ENCODE measurements at regions not wholly inside any gene's neighbourhood (a gene's known extent, or its start where the extent isn't known, plus 50 kb on each side); places are given as distances from the start of the nearest gene placed in this dataset.

DNA sequence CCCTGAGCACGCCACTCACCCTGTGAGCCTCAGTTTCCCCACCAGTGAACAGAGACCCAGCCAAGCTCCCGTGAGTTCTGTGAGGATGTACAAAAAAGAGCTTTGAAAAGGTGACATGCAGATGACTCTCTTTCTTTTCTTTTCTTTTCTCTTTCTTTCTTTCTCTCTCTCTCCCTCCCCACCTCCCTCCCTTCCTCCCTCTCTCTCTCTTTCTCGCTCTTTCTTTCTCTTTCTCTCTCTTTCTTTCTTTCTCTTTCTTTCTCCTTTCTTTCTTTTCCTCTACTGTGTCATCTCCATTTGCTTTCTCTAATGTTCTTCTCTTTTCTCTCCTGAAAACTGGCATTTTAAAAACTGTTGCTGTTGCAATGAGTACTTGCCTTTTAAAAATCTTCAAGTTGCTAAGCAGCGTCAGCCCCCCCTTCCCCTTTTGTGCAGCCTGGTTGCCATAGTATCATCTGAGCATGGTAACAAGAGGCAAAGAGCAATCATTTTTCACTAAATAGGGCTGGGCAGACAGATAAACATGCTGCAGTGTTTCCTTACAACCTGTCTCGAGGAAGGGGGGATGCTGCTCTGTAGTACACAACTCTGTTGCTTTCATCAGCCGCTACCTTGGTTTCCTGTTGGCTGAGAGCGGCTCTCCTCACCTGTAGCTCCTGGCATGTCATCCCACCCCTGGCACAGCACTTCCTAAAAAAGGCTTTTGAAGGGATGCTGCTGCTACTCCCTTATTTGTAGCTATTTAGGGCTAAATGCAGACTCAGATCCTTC is 108.7 kb upstream of the MBNL2 start:
- no TSS peak for BruUV-seq (replicated peaks)
- H3K4me2 ChIP-seq (ENCODE audit: low read length) = no peak overlapping the region
- H3F3A ChIP-seq (ENCODE audit: low read length, unreplicated experiment) = no peaks in the 10 kb centered on the region
- POLR2A ChIA-PET (ENCODE audit: unreplicated experiment) = no interaction called here
- no peaks in the 10 kb centered on the region for H3K27me3 ChIP-seq (ENCODE audit: low read length)
- no peaks in the 10 kb centered on the region for H3K79me2 ChIP-seq (ENCODE audit: low read length)
- H3K36me3 ChIP-seq (ENCODE audit: low read depth, low read length) = no peaks in the 10 kb centered on the region
- H3K4me1 ChIP-seq (ENCODE audit: insufficient read depth, low read length) = peaks cover 22% of the 10 kb centered on the region
- no peak overlapping the region for H3K9ac ChIP-seq (ENCODE audit: low read length)
- ATAC-seq (no peak), DNase-seq (no peak)
- CTCF ChIA-PET = interaction anchor here (1.1 kb wide), 1 partner anchor 109 kb away, joined by 3 read pairs; the partner anchor contains the start of gene MBNL2
- no peak overlapping the region for H3K27ac ChIP-seq (ENCODE audit: low read length)
- H3K4me3 ChIP-seq (ENCODE audit: low read length) = no peak overlapping the region
- no peaks in the 10 kb centered on the region for H4K20me1 ChIP-seq (ENCODE audit: low read length)
- no peak overlapping the region for H2AFZ ChIP-seq (ENCODE audit: low read length)
- TF ChIP-seq, protein P1, sequence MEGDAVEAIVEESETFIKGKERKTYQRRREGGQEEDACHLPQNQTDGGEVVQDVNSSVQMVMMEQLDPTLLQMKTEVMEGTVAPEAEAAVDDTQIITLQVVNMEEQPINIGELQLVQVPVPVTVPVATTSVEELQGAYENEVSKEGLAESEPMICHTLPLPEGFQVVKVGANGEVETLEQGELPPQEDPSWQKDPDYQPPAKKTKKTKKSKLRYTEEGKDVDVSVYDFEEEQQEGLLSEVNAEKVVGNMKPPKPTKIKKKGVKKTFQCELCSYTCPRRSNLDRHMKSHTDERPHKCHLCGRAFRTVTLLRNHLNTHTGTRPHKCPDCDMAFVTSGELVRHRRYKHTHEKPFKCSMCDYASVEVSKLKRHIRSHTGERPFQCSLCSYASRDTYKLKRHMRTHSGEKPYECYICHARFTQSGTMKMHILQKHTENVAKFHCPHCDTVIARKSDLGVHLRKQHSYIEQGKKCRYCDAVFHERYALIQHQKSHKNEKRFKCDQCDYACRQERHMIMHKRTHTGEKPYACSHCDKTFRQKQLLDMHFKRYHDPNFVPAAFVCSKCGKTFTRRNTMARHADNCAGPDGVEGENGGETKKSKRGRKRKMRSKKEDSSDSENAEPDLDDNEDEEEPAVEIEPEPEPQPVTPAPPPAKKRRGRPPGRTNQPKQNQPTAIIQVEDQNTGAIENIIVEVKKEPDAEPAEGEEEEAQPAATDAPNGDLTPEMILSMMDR (conservative IDR thresholded peaks at IDR 0.05; ENCODE audit: low read depth, low read length) = no peak
- TF ChIP-seq EZH2phosphoT487 (IDR thresholded peaks at IDR 0.05; ENCODE audit: borderline replicate concordance, low read length) (no peak), EZH2 (IDR thresholded peaks at IDR 0.05; ENCODE audit: low read length, unreplicated experiment) (no peak)
- H3K9me3 ChIP-seq (ENCODE audit: low read length) = no peaks in the 10 kb centered on the region
- H3K9me2 ChIP-seq (replicated peaks; ENCODE audit: low read length) = no peaks in the 10 kb centered on the region
- intact Hi-C loops (cut with micrococcal nuclease) = loop anchor here (5.0 kb wide), 1 partner anchor 244 kb away; no protein-coding TSS in a partner anchor

DNA sequence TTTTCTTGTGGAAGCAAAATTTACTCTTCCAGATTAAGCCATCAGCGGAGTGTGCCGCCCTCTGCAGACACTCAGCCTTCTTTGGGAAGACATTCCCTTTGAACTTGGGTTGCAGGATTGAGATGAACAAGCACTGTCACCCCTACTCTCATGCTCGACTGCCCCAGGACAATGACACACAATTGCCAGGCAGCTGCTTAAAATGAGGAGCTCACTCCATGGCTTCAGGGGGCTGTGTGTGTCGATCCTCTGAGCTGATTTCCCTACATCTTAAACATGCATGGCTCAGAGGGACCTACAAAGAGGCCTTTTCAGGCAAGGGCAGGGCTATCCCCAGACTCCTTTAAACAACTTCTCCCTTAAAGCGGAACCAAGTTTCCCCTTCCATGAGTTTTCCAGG is 107.5 kb upstream of the MBNL2 start:
- H3K9me3 ChIP-seq (ENCODE audit: low read length) = no peaks in the 10 kb centered on the region
- peaks cover 19% of the 10 kb centered on the region for H3K4me1 ChIP-seq (ENCODE audit: insufficient read depth, low read length)
- H3K79me2 ChIP-seq (ENCODE audit: low read length) = no peaks in the 10 kb centered on the region
- H3K9me2 ChIP-seq (replicated peaks; ENCODE audit: low read length) = no peaks in the 10 kb centered on the region
- intact Hi-C loops (cut with micrococcal nuclease) = loop anchor here (5.0 kb wide), 1 partner anchor 243 kb away; no protein-coding TSS in a partner anchor
- TF ChIP-seq EZH2 (IDR thresholded peaks at IDR 0.05; ENCODE audit: low read length, unreplicated experiment) (no peak), EZH2phosphoT487 (IDR thresholded peaks at IDR 0.05; ENCODE audit: borderline replicate concordance, low read length) (no peak)
- TF ChIP-seq, protein P1 (conservative IDR thresholded peaks at IDR 0.05; ENCODE audit: low read depth, low read length) = no peak
- H3K9ac ChIP-seq (ENCODE audit: low read length) = no peak overlapping the region
- no peaks in the 10 kb centered on the region for H3F3A ChIP-seq (ENCODE audit: low read length, unreplicated experiment)
- ATAC-seq (no peak), DNase-seq (no peak)
- no peaks in the 10 kb centered on the region for H4K20me1 ChIP-seq (ENCODE audit: low read length)
- no peaks in the 10 kb centered on the region for H3K27me3 ChIP-seq (ENCODE audit: low read length)
- no peak overlapping the region for H2AFZ ChIP-seq (ENCODE audit: low read length)
- no peak overlapping the region for H3K27ac ChIP-seq (ENCODE audit: low read length)
- H3K4me2 ChIP-seq (ENCODE audit: low read length) = no peak overlapping the region
- H3K36me3 ChIP-seq (ENCODE audit: low read depth, low read length) = no peaks in the 10 kb centered on the region
- ChIA-PET CTCF (no interaction called here), POLR2A (ENCODE audit: unreplicated experiment) (no interaction called here)
- no TSS peak for BruUV-seq (replicated peaks)
- no peak overlapping the region for H3K4me3 ChIP-seq (ENCODE audit: low read length)

GRCh38 chr13:97116754-97117153 is 105.4 kb upstream of the MBNL2 start:
- peak; percentile 56 for DNase-seq
- intact Hi-C loops (cut with micrococcal nuclease) = no loop called here

More at GRCh38 chr13:97116754-97117153, 105.4 kb upstream of the MBNL2 start:
- no peaks in the 10 kb centered on the region for H3K9me2 ChIP-seq (replicated peaks; ENCODE audit: low read length)
- peak; percentile 83 for ATAC-seq
- no peaks in the 10 kb centered on the region for H4K20me1 ChIP-seq (ENCODE audit: low read length)
- no peak overlapping the region for H2AFZ ChIP-seq (ENCODE audit: low read length)
- POLR2A ChIA-PET (ENCODE audit: unreplicated experiment) = interaction anchor here (0.9 kb wide), 1 partner anchor 105 kb away, joined by 5 read pairs; the partner anchor contains the start of gene MBNL2
- H3K4me3 ChIP-seq (ENCODE audit: low read length) = no peak overlapping the region
- H3F3A ChIP-seq (ENCODE audit: low read length, unreplicated experiment) = peaks cover 3% of the 10 kb centered on the region
- H3K79me2 ChIP-seq (ENCODE audit: low read length) = no peaks in the 10 kb centered on the region
- BruUV-seq (replicated peaks) = no TSS peak
- no peaks in the 10 kb centered on the region for H3K36me3 ChIP-seq (ENCODE audit: low read depth, low read length)
- CTCF ChIA-PET = interaction anchor here (0.6 kb wide), 1 partner anchor 24 kb away, joined by 3 read pairs; no protein-coding TSS in a partner anchor
- H3K27me3 ChIP-seq (ENCODE audit: low read length) = no peaks in the 10 kb centered on the region
- H3K4me2 ChIP-seq (ENCODE audit: low read length) = 0 out of 2 replicates have a peak overlapping the region, but pooled peaks have one; percentile 5
- no peak overlapping the region for H3K9ac ChIP-seq (ENCODE audit: low read length)
- H3K9me3 ChIP-seq (ENCODE audit: low read length) = no peaks in the 10 kb centered on the region
- no peak overlapping the region for H3K27ac ChIP-seq (ENCODE audit: low read length)
- H3K4me1 ChIP-seq (ENCODE audit: insufficient read depth, low read length) = peaks cover 28% of the 10 kb centered on the region
- TF ChIP-seq, protein P1 (conservative IDR thresholded peaks at IDR 0.05; ENCODE audit: low read depth, low read length) = no peak
- TF ChIP-seq EZH2phosphoT487 (IDR thresholded peaks at IDR 0.05; ENCODE audit: borderline replicate concordance, low read length) (no peak), EZH2 (IDR thresholded peaks at IDR 0.05; ENCODE audit: low read length, unreplicated experiment) (no peak)

Measured in PC-3 (cell line).